Effector memory CD4-positive, alpha-beta T cell (primary cell): ENCODE measurements at regions not wholly inside any gene's neighbourhood (a gene's known extent, or its start where the extent isn't known, plus 50 kb on each side); places are given as distances from the start of the nearest gene placed in this dataset.

ENCODE experiments used
- DNase-seq, 3 donors: peaks; one replicate each; pipeline ENCODE4 v3.0.0-alpha.2; 2020
- H3K27ac ChIP-seq: 2 replicates; pipeline ENCODE4 v1.7.0; 2013; ENCODE audit warnings: mild to moderate bottlenecking, low read length, moderate library complexity; ENCODE audit not compliant: insufficient read depth, poor library complexity, severe bottlenecking
- H3K27me3 ChIP-seq: replicated peaks from 2 replicates; pipeline ENCODE4 v1.7.0; 2013; ENCODE audit warnings: mild to moderate bottlenecking, low read length; ENCODE audit not compliant: insufficient read depth, control insufficient read depth, poor library complexity, severe bottlenecking
- H3K36me3 ChIP-seq: 2 replicates; pipeline ENCODE4 v1.7.0; 2013; ENCODE audit warnings: mild to moderate bottlenecking, low read length, moderate library complexity; ENCODE audit not compliant: control insufficient read depth, insufficient read depth
- H3K4me1 ChIP-seq: 2 replicates; pipeline ENCODE4 v1.7.0; 2013; ENCODE audit warnings: low read length, mild to moderate bottlenecking; ENCODE audit not compliant: control insufficient read depth, insufficient read depth, poor library complexity, severe bottlenecking
- H3K4me3 ChIP-seq: 2 replicates; pipeline ENCODE4 v1.7.0; 2013; ENCODE audit warnings: low read length, low read depth, mild to moderate bottlenecking; ENCODE audit not compliant: insufficient read depth, poor library complexity, severe bottlenecking
- H3K9me3 ChIP-seq: 2 replicates; pipeline ENCODE4 v1.7.0; 2013; ENCODE audit warnings: mild to moderate bottlenecking, low read length, moderate library complexity; ENCODE audit not compliant: control insufficient read depth

DNA sequence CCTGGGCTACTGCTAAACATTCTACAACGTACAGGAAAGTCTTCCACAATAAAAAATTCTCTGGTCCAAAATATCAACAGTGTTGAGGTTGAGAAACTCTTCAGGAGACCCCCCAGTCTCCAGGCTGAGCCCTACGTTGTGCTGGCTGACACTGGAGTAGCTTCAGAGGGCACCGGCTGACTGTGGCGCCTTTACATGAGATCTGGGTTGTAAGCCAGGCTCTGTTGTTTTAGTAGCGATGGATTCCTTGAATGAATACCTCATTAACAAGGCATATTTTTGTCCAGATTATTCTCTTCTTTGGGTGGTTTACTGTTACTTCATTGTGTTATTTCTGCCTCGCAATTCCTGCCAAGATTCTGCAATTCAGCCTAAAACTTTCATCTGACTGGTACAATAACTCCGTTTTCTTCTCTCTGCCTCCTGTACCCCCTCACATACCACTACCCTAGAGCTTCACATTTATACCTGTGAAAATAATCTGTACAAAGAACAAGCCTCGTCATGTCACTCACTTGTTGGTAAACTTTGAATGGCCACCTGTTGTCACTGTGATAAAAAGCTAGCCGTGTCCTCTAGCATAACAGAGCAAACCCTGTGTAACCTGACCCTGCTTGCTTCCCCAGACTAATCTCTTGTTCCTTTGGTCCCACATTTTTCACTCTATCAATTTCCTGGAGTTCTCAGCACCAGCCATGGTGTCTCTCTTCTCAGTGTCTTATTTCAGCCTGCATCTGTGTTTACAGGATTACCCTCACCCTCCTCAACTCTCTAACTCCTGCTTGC, 1476.1 kb upstream of the TENM3 start:
- Histone ChIP-seq H3K36me3 (no peaks in the 10 kb centered on the region), H3K27me3 (no peaks in the 10 kb centered on the region), H3K4me3 (no peak overlapping the region), H3K4me1 (no peaks in the 10 kb centered on the region), H3K9me3 (no peaks in the 10 kb centered on the region), H3K27ac (no peak overlapping the region)
- DNase-seq: no peak

DNA sequence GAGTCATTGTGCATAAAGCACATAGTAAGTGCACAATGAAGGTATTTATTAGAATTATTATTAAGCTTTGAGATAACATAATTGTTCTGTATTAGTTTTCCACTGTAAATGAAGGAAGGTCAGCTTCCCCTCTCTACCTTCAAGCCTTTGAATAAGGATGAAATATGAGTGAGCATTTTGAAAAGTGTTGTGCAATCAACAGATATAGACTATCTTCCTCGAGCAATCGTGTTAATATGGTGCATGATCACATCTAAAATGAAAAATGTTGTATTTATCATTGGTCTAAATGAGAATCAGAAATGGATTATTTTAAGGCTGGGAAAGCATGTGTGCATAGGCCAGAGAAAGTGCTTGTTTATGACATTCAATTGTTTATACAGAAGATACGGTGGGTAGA, 1474.6 kb upstream of the TENM3 start:
- H3K4me3 ChIP-seq: no peak overlapping the region
- H3K9me3 ChIP-seq: no peaks in the 10 kb centered on the region
- no peak overlapping the region for H3K27ac ChIP-seq
- H3K36me3 ChIP-seq: no peaks in the 10 kb centered on the region
- H3K4me1 ChIP-seq: no peaks in the 10 kb centered on the region
- no peak for DNase-seq
- no peaks in the 10 kb centered on the region for H3K27me3 ChIP-seq

DNA sequence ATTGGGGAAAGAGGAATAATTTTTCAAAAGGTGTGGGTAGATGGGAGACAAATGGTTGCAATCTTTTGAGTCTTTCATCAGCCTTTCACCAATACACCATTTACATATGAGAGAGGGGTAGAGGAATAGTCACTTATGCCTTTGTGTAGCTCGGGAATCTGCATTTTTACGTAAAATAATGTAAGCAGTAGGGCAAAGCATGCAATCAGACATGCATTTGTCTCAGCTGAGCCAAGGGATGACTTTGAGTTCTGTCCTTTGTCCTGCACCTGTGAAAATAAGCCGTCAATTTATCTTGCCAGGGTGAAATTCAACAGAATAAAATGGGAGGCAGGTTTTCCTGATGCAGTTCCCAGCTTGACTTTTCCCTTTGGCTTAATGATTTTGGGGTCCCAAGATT, 1473.4 kb upstream of the TENM3 start:
- Histone ChIP-seq H3K4me3 (no peak overlapping the region), H3K9me3 (no peaks in the 10 kb centered on the region), H3K4me1 (no peaks in the 10 kb centered on the region), H3K27me3 (no peaks in the 10 kb centered on the region), H3K27ac (no peak overlapping the region), H3K36me3 (no peaks in the 10 kb centered on the region)
- DNase-seq: no peak

DNA sequence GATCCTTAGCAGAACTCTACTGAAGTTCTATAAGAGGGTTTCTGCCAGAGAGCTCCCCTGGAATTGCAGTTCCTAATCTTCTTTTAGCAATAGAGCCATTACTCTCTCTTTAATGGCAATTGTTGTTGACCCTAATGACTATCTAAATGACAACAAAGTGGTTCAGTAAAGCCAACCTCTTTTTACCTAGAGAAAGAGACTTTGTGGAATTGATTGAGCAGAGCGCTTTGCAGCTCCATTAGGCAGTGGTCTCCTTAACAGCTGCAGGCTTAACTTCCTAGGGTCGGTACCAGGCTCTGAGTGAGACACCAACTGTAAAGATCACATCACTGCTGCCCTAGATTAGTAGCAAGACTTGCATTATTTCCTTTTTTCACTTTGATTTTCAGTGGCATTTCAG, 1472.9 kb upstream of the TENM3 start:
- H3K4me1 ChIP-seq: no peaks in the 10 kb centered on the region
- H3K36me3 ChIP-seq: no peaks in the 10 kb centered on the region
- H3K9me3 ChIP-seq: no peaks in the 10 kb centered on the region
- no peaks in the 10 kb centered on the region for H3K27me3 ChIP-seq
- no peak overlapping the region for H3K4me3 ChIP-seq
- no peak for DNase-seq
- H3K27ac ChIP-seq: no peak overlapping the region

DNA sequence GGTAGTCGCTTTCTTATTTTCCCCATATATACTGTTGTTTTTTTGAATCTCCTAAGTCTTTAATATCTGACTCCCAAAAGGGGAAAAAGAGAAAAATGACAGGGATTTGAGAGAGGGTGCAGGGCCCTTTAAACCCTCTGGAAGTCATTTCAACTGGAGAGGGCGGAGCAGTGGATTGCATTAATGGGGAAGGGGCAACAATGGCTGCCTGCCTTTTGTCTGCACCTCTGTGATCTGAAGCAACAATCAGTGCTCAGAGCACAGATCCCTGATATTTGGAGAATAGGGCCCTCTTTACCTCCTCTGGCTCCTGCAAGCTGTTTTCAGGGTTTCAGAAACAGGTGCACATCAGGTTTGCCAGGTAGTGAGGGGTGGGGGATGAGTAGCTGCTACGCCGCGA, 1458.3 kb upstream of the TENM3 start:
- no peaks in the 10 kb centered on the region for H3K36me3 ChIP-seq
- no peak overlapping the region for H3K27ac ChIP-seq
- DNase-seq: no peak
- no peaks in the 10 kb centered on the region for H3K27me3 ChIP-seq
- H3K4me3 ChIP-seq: no peak overlapping the region
- no peaks in the 10 kb centered on the region for H3K4me1 ChIP-seq
- H3K9me3 ChIP-seq: no peaks in the 10 kb centered on the region

DNA sequence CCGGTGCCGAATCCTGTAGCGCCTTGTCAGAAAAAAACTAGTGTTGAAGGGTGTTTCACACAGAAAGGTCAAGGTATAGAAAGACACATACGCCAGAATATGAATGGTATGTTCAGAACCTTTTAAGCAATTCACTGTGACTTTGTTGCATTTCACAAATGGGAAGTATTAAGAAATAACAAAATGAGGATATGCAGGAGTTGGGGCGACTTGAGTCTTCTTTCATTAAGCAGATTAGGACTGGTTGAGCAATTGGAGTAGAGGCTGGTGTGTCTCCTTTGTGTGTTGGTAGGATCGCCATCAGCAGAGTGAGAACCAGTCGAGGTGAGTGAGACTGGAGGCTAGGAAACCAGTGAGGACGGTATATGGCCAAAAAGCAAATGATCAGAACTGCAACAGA, 1454.5 kb upstream of the TENM3 start:
- Histone ChIP-seq H3K27ac (no peak overlapping the region), H3K27me3 (no peaks in the 10 kb centered on the region), H3K9me3 (no peaks in the 10 kb centered on the region), H3K4me3 (no peak overlapping the region), H3K36me3 (no peaks in the 10 kb centered on the region), H3K4me1 (no peaks in the 10 kb centered on the region)
- no peak for DNase-seq

DNA sequence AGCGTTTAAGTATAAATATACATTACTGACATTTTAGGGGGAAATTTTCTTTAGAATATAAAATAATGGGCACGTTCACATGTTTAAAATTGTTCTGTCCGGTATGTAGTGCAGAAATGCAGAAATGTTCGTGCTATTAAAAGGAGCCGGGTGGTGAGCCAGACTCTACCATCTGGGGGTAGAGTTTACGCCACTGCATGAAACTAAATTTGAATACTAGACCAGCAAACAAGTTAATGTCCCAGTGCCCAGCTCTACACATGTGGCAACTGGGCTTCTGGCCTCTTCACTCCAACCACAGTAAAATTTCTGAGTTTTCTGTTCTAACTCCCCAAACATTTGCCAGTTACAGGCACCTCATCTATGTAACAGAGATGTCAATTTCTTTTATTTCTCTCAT, 1453.3 kb upstream of the TENM3 start:
- Histone ChIP-seq H3K9me3 (no peaks in the 10 kb centered on the region), H3K27me3 (no peaks in the 10 kb centered on the region), H3K27ac (no peak overlapping the region), H3K36me3 (no peaks in the 10 kb centered on the region), H3K4me1 (no peaks in the 10 kb centered on the region), H3K4me3 (no peak overlapping the region)
- DNase-seq: no peak

DNA sequence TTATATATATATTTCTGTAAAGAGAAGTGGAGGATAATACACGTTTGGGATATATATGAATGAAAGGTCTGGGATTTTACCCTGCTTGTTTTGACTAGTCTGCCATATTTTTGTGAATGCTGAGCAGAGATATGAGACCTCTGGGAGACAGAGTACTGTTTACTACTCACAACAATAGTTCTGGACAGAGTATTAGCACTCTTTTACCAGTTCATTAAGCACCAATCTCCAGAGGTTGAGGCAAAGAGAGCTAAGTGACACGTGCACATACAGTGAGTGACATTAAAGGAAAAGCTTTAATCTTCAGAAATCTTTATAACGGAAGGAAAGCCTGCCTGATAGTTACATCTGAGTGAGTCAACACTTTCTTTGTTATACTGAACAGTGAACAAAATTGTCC, 1452.7 kb upstream of the TENM3 start:
- no peaks in the 10 kb centered on the region for H3K4me1 ChIP-seq

DNA sequence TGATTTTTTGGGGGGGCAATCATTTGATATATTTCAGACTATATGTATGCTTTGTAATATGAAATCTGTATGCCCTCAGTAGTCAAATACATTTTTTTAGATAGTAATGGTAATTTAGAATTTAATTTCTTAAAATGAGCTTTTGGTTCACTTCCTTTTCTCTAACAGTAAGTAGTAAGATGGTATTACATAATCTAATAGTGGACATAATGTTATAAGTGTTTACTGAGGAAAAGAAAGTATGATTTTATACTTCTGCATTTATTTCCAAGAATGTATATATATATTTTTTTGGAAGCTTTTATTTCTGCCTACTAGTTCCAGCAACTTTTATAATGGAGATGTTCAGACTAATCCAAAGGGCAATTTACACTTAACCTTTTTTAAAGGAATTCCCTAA, 1450.7 kb upstream of the TENM3 start:
- no peak for DNase-seq
- Histone ChIP-seq H3K27ac (no peak overlapping the region), H3K27me3 (no peaks in the 10 kb centered on the region), H3K36me3 (no peaks in the 10 kb centered on the region), H3K4me3 (no peak overlapping the region), H3K9me3 (no peaks in the 10 kb centered on the region), H3K4me1 (no peaks in the 10 kb centered on the region)

More for the DNA sequence above, 1452.7 kb upstream of the TENM3 start:
- no peak for DNase-seq
- no peaks in the 10 kb centered on the region for H3K27me3 ChIP-seq
- no peaks in the 10 kb centered on the region for H3K36me3 ChIP-seq
- no peak overlapping the region for H3K27ac ChIP-seq
- no peaks in the 10 kb centered on the region for H3K9me3 ChIP-seq
- no peak overlapping the region for H3K4me3 ChIP-seq

DNA sequence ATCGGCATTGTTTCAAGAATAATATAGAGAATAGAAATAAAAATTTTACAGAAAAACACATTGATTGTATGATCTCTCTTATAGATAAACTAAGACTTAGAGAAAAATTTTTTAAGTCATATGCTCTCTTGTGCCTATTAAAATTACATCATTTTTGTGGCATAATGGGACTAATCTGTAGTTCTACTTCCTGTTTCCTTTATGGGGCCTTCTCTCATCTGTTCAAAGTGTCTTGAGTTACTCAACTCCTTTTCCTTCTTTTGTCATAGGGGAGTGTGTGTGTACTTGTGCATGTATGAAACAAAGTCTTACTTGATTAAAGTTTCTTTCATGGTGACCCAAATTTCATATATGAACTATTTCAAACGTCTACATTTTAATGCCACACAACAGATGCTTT, 1448.9 kb upstream of the TENM3 start:
- no peak overlapping the region for H3K4me3 ChIP-seq
- H3K27ac ChIP-seq: no peak overlapping the region
- DNase-seq: no peak
- H3K4me1 ChIP-seq: no peaks in the 10 kb centered on the region
- H3K9me3 ChIP-seq: no peaks in the 10 kb centered on the region
- H3K36me3 ChIP-seq: no peaks in the 10 kb centered on the region
- H3K27me3 ChIP-seq: no peaks in the 10 kb centered on the region
